Osteoblast (primary cell): ENCODE measurements at regions not wholly inside any gene's neighbourhood (a gene's known extent, or its start where the extent isn't known, plus 50 kb on each side); places are given as distances from the start of the nearest gene placed in this dataset.

ENCODE experiments used
- DNase-seq: peaks from one replicate; pipeline ENCODE4 v3.0.0; 2011; ENCODE audit warnings: low spot score, mixed read lengths; ENCODE audit not compliant: insufficient read length; ENCODE audit errors: missing footprints
- H2AFZ ChIP-seq: 2 replicates; pipeline ENCODE4 v1.6.0; 2011; ENCODE audit warnings: mild to moderate bottlenecking, low read length
- H3K27ac ChIP-seq: 2 replicates; pipeline ENCODE4 v1.5.1; 2011; ENCODE audit warnings: mild to moderate bottlenecking, low read depth, low read length, moderate library complexity
- H3K27me3 ChIP-seq: 2 replicates; pipeline ENCODE4 v1.6.0; 2012; ENCODE audit warnings: mild to moderate bottlenecking, control low read depth, inconsistent platforms, low read length, moderate library complexity; ENCODE audit not compliant: insufficient read depth
- H3K36me3 ChIP-seq: 2 replicates; pipeline ENCODE4 v1.5.1; 2011; ENCODE audit warnings: mild to moderate bottlenecking, low read length, control low read depth, moderate library complexity; ENCODE audit not compliant: insufficient read depth
- H3K4me1 ChIP-seq: 2 replicates; pipeline ENCODE4 v1.5.1; 2011; ENCODE audit warnings: mild to moderate bottlenecking, low read length, control low read depth, moderate library complexity; ENCODE audit not compliant: insufficient read depth
- H3K4me2 ChIP-seq: 2 replicates; pipeline ENCODE4 v1.6.0; 2011; ENCODE audit warnings: mild to moderate bottlenecking, low read length; ENCODE audit not compliant: insufficient read depth
- H3K4me3 ChIP-seq: fragments of 200-600 bp; sonication (generic); 3 replicates; pipeline ENCODE4 v1.5.1; 2012; ENCODE audit warnings: mild to moderate bottlenecking, low read length, inconsistent platforms; ENCODE audit not compliant: insufficient read depth
- H3K79me2 ChIP-seq: 2 replicates; pipeline ENCODE4 v1.6.0; 2012; ENCODE audit warnings: mild to moderate bottlenecking, low read length, control low read depth, inconsistent platforms; ENCODE audit not compliant: insufficient read depth
- H3K9me3 ChIP-seq: 2 replicates; pipeline ENCODE4 v1.5.1; 2011; ENCODE audit warnings: low read depth, low read length, control low read depth
- H4K20me1 ChIP-seq: 2 replicates; pipeline ENCODE4 v1.6.0; 2012; ENCODE audit warnings: mild to moderate bottlenecking, low read length, control low read depth; ENCODE audit not compliant: insufficient read depth
- CTCF ChIP-seq: IDR thresholded peaks from 2 replicates; pipeline ENCODE4 v1.5.1; 2011; ENCODE audit warnings: mild to moderate bottlenecking, low read depth, low read length, moderate library complexity; ENCODE audit errors: extremely low read depth

DNA sequence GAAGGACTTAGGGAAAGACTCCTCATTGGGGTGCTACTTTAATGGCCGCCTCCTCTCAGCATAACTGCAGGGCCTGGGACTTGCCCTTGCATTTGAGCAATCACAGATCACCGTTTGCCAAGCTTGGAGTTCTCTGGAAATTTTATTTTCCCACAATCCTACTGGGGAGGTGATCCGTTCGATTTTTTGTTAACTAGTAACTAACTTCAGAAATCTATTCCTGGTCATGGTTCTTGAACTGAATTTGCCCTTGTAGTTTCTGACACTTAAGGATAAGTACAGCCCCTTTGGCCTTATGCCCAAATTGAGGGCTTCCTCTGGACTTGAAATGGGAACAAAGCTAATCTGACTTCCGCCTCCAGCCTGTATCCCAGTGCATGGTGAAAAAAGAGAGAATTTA, 60.5 kb upstream of the ST3GAL5 start:
- TF ChIP-seq CTCF: no peak
- H3K36me3 ChIP-seq: no peaks in the 10 kb centered on the region

DNA sequence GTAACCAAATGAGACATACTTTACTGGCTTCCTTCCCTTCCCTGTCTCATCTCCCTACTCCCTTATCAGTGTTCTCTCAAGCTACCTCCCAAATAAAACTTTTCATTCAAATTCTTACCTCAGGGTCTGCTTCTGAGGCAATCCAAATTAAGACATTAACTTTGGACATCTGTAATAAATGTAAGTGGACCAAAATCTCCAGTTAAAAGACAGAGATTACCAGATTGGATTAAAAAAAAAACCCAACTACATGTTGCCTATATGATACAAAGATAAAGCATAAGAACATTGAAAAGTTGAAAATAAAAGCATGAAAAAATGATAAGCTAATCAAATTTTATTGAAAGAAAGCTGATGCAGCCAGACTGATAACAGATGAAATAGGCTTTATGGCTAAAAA, 58.8 kb upstream of the ST3GAL5 start:
- DNase-seq: no peak
- no peak overlapping the region for H3K27ac ChIP-seq
- no peak overlapping the region for H3K4me2 ChIP-seq
- no peaks in the 10 kb centered on the region for H3K79me2 ChIP-seq
- no peaks in the 10 kb centered on the region for H3K36me3 ChIP-seq
- H3K4me3 ChIP-seq: no peak overlapping the region
- no peaks in the 10 kb centered on the region for H4K20me1 ChIP-seq
- TF ChIP-seq CTCF: no peak
- H3K9me3 ChIP-seq: no peaks in the 10 kb centered on the region
- no peaks in the 10 kb centered on the region for H3K4me1 ChIP-seq
- peaks cover 3% of the 10 kb centered on the region for H3K27me3 ChIP-seq
- no peak overlapping the region for H2AFZ ChIP-seq

More for the DNA sequence above, 60.5 kb upstream of the ST3GAL5 start:
- Histone ChIP-seq H3K4me2 (no peak overlapping the region), H3K4me1 (no peaks in the 10 kb centered on the region), H3K9me3 (no peaks in the 10 kb centered on the region), H3K79me2 (no peaks in the 10 kb centered on the region), H4K20me1 (no peaks in the 10 kb centered on the region), H2AFZ (no peak overlapping the region), H3K27me3 (peaks cover 3% of the 10 kb centered on the region), H3K4me3 (no peak overlapping the region), H3K27ac (no peak overlapping the region)
- DNase-seq: no peak

DNA sequence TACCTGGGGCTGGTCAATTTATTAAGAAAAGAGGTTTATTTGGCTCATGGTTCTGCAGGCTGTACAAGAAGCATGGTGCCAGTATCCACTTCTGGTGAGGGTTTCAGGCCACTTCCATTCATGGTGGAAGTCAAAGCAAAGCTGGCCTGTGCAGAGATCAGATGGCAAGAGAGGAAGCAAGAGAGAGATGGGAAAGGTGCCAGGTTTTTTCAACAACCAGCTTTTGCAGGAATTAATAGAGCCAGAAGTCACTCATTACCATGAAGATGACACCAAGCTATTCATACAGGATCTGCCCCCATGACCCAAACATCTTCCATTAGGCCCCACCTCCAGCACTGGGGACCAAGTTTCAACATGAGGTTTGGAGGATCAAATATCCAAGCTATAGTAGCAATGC, 56.8 kb upstream of the ST3GAL5 start:
- Histone ChIP-seq H3K4me2 (no peak overlapping the region), H2AFZ (no peak overlapping the region), H3K27ac (no peak overlapping the region), H3K79me2 (no peaks in the 10 kb centered on the region), H3K36me3 (no peaks in the 10 kb centered on the region), H3K4me3 (no peak overlapping the region), H3K27me3 (no peaks in the 10 kb centered on the region), H3K4me1 (no peaks in the 10 kb centered on the region), H4K20me1 (no peaks in the 10 kb centered on the region), H3K9me3 (peaks cover 4% of the 10 kb centered on the region)
- DNase-seq: no peak
- TF ChIP-seq CTCF: no peak

DNA sequence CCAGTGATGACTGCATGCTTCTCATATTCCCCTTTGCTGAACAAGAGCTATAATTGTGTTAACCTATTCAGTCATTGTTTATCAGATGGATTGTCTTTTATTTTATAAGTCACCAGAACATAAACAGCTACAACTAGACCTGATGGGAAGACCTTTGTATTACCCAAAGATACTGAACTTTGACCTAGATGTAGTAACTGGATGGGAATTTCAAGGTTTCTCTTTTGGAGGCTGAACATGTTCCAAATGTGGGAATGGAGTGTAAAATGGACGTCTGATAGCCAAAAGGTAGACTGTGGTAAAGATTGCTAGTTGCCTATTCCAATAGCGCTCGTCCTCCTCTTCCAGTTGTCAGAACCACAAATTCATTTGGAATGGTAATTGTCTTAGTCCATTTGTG, 56.4 kb upstream of the ST3GAL5 start:
- Histone ChIP-seq H3K36me3 (no peaks in the 10 kb centered on the region), H2AFZ (no peak overlapping the region), H4K20me1 (no peaks in the 10 kb centered on the region), H3K4me1 (no peaks in the 10 kb centered on the region), H3K9me3 (peaks cover 4% of the 10 kb centered on the region), H3K27ac (no peak overlapping the region), H3K27me3 (no peaks in the 10 kb centered on the region), H3K4me3 (no peak overlapping the region), H3K79me2 (no peaks in the 10 kb centered on the region), H3K4me2 (no peak overlapping the region)
- no peak for TF ChIP-seq CTCF
- no peak for DNase-seq
